ENCODE measurements at regions not wholly inside any gene's neighbourhood (a gene's known extent, or its start where the extent isn't known, plus 50 kb on each side); places are given as distances from the start of the nearest gene placed in this dataset.

- DNase-seq (ENCODE audit: low read depth) (no peak), FAIRE-seq (no peak)
- no peaks in the 10 kb centered on the region for H3K9me3 ChIP-seq (ENCODE audit: insufficient read depth, low read depth, low read length)
- H3K27ac ChIP-seq (ENCODE audit: low read depth, low read length): no peak overlapping the region
- no peak overlapping the region for H3K4me2 ChIP-seq (ENCODE audit: low read length)
- H3K4me3 ChIP-seq (ENCODE audit: insufficient read depth, low read depth, low read length): no peak overlapping the region
- H3K9ac ChIP-seq (ENCODE audit: low read length): no peak overlapping the region
- H2AFZ ChIP-seq (ENCODE audit: low read depth, low read length): no peak overlapping the region
- no peaks in the 10 kb centered on the region for H3K27me3 ChIP-seq (ENCODE audit: insufficient read depth, low read length)
- H3K4me1 ChIP-seq (ENCODE audit: insufficient read depth, low read length): no peaks in the 10 kb centered on the region
- H3K79me2 ChIP-seq (ENCODE audit: insufficient read depth, low read length): no peaks in the 10 kb centered on the region
- TF ChIP-seq CTCF (IDR thresholded peaks at IDR 0.05; ENCODE audit: insufficient read depth, low read depth, low read length) (no peak), EZH2 (IDR thresholded peaks at IDR 0.05; ENCODE audit: insufficient read depth, low read length) (no peak)
- H3K27me3 Mint-ChIP-seq (ENCODE audit: low read depth, unreplicated experiment): no peaks in the 10 kb centered on the region
- no peaks in the 10 kb centered on the region for H3K4me1 Mint-ChIP-seq (ENCODE audit: low read depth, unreplicated experiment)
- H3K36me3 ChIP-seq (ENCODE audit: insufficient read depth, low read length): no peaks in the 10 kb centered on the region
- no peaks in the 10 kb centered on the region for H3K36me3 Mint-ChIP-seq (ENCODE audit: low read depth, unreplicated experiment)
- no peaks in the 10 kb centered on the region for H4K20me1 ChIP-seq (ENCODE audit: insufficient read depth, low read length)
- no peaks in the 10 kb centered on the region for H3K9me3 Mint-ChIP-seq (ENCODE audit: unreplicated experiment)
- H3K27ac Mint-ChIP-seq (ENCODE audit: unreplicated experiment): no peak overlapping the region
- H3K4me3 Mint-ChIP-seq (ENCODE audit: unreplicated experiment): no peak overlapping the region
Measured at GRCh38 chr3:64763980-64764379, 76.2 kb upstream of the ADAMTS9 start.

- H3K27me3 ChIP-seq (ENCODE audit: insufficient read depth, low read length): no peaks in the 10 kb centered on the region
- no peak overlapping the region for H3K27ac ChIP-seq (ENCODE audit: low read depth, low read length)
- Mint-ChIP-seq H3K27ac (ENCODE audit: unreplicated experiment) (no peak overlapping the region), H3K27me3 (ENCODE audit: low read depth, unreplicated experiment) (no peaks in the 10 kb centered on the region), H3K36me3 (ENCODE audit: low read depth, unreplicated experiment) (no peaks in the 10 kb centered on the region), H3K4me1 (ENCODE audit: low read depth, unreplicated experiment) (no peaks in the 10 kb centered on the region), H3K9me3 (ENCODE audit: unreplicated experiment) (no peaks in the 10 kb centered on the region), H3K4me3 (ENCODE audit: unreplicated experiment) (no peak overlapping the region)
- DNase-seq (ENCODE audit: low read depth): no peak
- no peak overlapping the region for H2AFZ ChIP-seq (ENCODE audit: low read depth, low read length)
- H3K36me3 ChIP-seq (ENCODE audit: insufficient read depth, low read length): no peaks in the 10 kb centered on the region
- H3K79me2 ChIP-seq (ENCODE audit: insufficient read depth, low read length): no peaks in the 10 kb centered on the region
- no peak overlapping the region for H3K4me3 ChIP-seq (ENCODE audit: insufficient read depth, low read depth, low read length)
- TF ChIP-seq EZH2 (IDR thresholded peaks at IDR 0.05; ENCODE audit: insufficient read depth, low read length): no peak
- TF ChIP-seq CTCF (IDR thresholded peaks at IDR 0.05; ENCODE audit: insufficient read depth, low read depth, low read length): no peak
- FAIRE-seq: no peak
- no peak overlapping the region for H3K4me2 ChIP-seq (ENCODE audit: low read length)
- H4K20me1 ChIP-seq (ENCODE audit: insufficient read depth, low read length): no peaks in the 10 kb centered on the region
- no peaks in the 10 kb centered on the region for H3K4me1 ChIP-seq (ENCODE audit: insufficient read depth, low read length)
- no peak overlapping the region for H3K9ac ChIP-seq (ENCODE audit: low read length)
- H3K9me3 ChIP-seq (ENCODE audit: insufficient read depth, low read depth, low read length): no peaks in the 10 kb centered on the region
Measured at GRCh38 chr3:64761729-64762128, 73.9 kb upstream of the ADAMTS9 start.

- no peak overlapping the region for H3K4me2 ChIP-seq (ENCODE audit: low read length)
- H3K79me2 ChIP-seq (ENCODE audit: insufficient read depth, low read length): no peaks in the 10 kb centered on the region
- no peaks in the 10 kb centered on the region for H3K4me1 ChIP-seq (ENCODE audit: insufficient read depth, low read length)
- H3K27ac Mint-ChIP-seq (ENCODE audit: unreplicated experiment): no peak overlapping the region
- H4K20me1 ChIP-seq (ENCODE audit: insufficient read depth, low read length): no peaks in the 10 kb centered on the region
- H3K27ac ChIP-seq (ENCODE audit: low read depth, low read length): no peak overlapping the region
- H3K9me3 Mint-ChIP-seq (ENCODE audit: unreplicated experiment): no peaks in the 10 kb centered on the region
- H2AFZ ChIP-seq (ENCODE audit: low read depth, low read length): no peak overlapping the region
- no peak overlapping the region for H3K9ac ChIP-seq (ENCODE audit: low read length)
- FAIRE-seq (no peak), DNase-seq (ENCODE audit: low read depth) (no peak)
- no peaks in the 10 kb centered on the region for H3K27me3 ChIP-seq (ENCODE audit: insufficient read depth, low read length)
- H3K4me3 ChIP-seq (ENCODE audit: insufficient read depth, low read depth, low read length): no peak overlapping the region
- no peak overlapping the region for H3K4me3 Mint-ChIP-seq (ENCODE audit: unreplicated experiment)
- no peaks in the 10 kb centered on the region for H3K27me3 Mint-ChIP-seq (ENCODE audit: low read depth, unreplicated experiment)
- TF ChIP-seq CTCF (IDR thresholded peaks at IDR 0.05; ENCODE audit: insufficient read depth, low read depth, low read length) (no peak), EZH2 (IDR thresholded peaks at IDR 0.05; ENCODE audit: insufficient read depth, low read length) (no peak)
- H3K4me1 Mint-ChIP-seq (ENCODE audit: low read depth, unreplicated experiment): no peaks in the 10 kb centered on the region
- H3K36me3 Mint-ChIP-seq (ENCODE audit: low read depth, unreplicated experiment): no peaks in the 10 kb centered on the region
- no peaks in the 10 kb centered on the region for H3K9me3 ChIP-seq (ENCODE audit: insufficient read depth, low read depth, low read length)
- H3K36me3 ChIP-seq (ENCODE audit: insufficient read depth, low read length): no peaks in the 10 kb centered on the region
Measured at GRCh38 chr3:64760258-64760657, 72.5 kb upstream of the ADAMTS9 start.
